HG02981 (cell line): ENCODE measurements at regions not wholly inside any gene's neighbourhood (a gene's known extent, or its start where the extent isn't known, plus 50 kb on each side); places are given as distances from the start of the nearest gene placed in this dataset.

Experiments used
- ATAC-seq: cut with Tn5 transposase; IDR thresholded peaks from one replicate; pipeline ENCODE4 v1.9.1; 2021; ENCODE audit warnings: mild to moderate bottlenecking, moderate library complexity; ENCODE audit not compliant: unreplicated experiment

GRCh38 chr14:100955201-100955600 is 51.7 kb upstream of the RTL1 start:
- ATAC-seq: no peak

- ATAC-seq: no peak
Measured at GRCh38 chr14:100962494-100962893, 59.0 kb upstream of the RTL1 start.

- ATAC-seq: no peak
Measured at GRCh38 chr14:100965296-100965695, 61.8 kb upstream of the RTL1 start.

GRCh38 chr14:100967178-100967577 is 63.7 kb upstream of the RTL1 start:
- no peak for ATAC-seq

- ATAC-seq: no peak
Measured at GRCh38 chr14:100967930-100968329, 64.4 kb upstream of the RTL1 start.

GRCh38 chr14:100972118-100972897 is 68.8 kb upstream of the RTL1 start:
- ATAC-seq: no peak

GRCh38 chr14:100975671-100976070 is 72.1 kb upstream of the RTL1 start:
- ATAC-seq: no peak

GRCh38 chr14:100979079-100979478 is 75.6 kb upstream of the RTL1 start:
- ATAC-seq: no peak

GRCh38 chr14:100979780-100980179 is 76.3 kb upstream of the RTL1 start:
- ATAC-seq: no peak

GRCh38 chr14:100980823-100981222 is 77.3 kb upstream of the RTL1 start:
- no peak for ATAC-seq

- ATAC-seq: no peak
Measured at GRCh38 chr14:100981809-100982208, 78.3 kb upstream of the RTL1 start.

- ATAC-seq: no peak
Measured at GRCh38 chr14:100982353-100982752, 78.8 kb upstream of the RTL1 start.

- no peak for ATAC-seq
Measured at GRCh38 chr14:100982762-100983161, 79.2 kb upstream of the RTL1 start.

- ATAC-seq: no peak
Measured at GRCh38 chr14:100983710-100984109, 80.2 kb upstream of the RTL1 start.

GRCh38 chr14:100988011-100988410 is 84.5 kb upstream of the RTL1 start:
- no peak for ATAC-seq

GRCh38 chr14:100988411-100988900 is 84.9 kb upstream of the RTL1 start:
- ATAC-seq: peak; percentile 86

- ATAC-seq: no peak
Measured at GRCh38 chr14:100988956-100989355, 85.4 kb upstream of the RTL1 start.

- ATAC-seq: no peak
Measured at GRCh38 chr14:100989924-100990323, 86.4 kb upstream of the RTL1 start.

- ATAC-seq: no peak
Measured at GRCh38 chr14:100994082-100994481, 90.6 kb upstream of the RTL1 start.

- ATAC-seq: no peak
Measured at GRCh38 chr14:100994756-100995330, 91.3 kb upstream of the RTL1 start.

- ATAC-seq: no peak
Measured at GRCh38 chr14:101000711-101001250, 97.3 kb upstream of the RTL1 start.
